Fibroblast of skin of back (primary cell): ENCODE measurements at regions not wholly inside any gene's neighbourhood (a gene's known extent, or its start where the extent isn't known, plus 50 kb on each side); places are given as distances from the start of the nearest gene placed in this dataset.

Experiments
- DNase-seq: peaks from one replicate; pipeline ENCODE4 v3.0.0-alpha.2; 2013

DNA sequence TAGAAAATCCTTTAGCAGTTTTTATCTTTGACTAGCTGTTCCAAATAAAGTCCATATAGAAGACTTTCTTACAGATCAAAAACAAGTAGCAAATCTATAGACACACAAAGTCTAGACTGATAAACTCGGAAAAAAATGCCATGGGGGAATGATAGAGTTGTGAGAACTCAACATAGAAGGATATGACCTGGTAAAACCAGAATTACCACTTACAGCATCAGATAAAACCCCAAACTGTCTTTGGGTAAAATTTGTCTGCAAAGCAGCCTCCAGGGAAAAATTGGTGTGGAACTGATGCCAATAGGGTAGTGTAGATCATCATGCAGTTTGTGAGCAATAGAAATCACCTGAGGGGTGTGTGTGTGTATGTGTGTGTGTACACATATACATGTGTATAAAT lies 579.1 kb downstream of the SPOCK3 start:
- DNase-seq: no peak

DNA sequence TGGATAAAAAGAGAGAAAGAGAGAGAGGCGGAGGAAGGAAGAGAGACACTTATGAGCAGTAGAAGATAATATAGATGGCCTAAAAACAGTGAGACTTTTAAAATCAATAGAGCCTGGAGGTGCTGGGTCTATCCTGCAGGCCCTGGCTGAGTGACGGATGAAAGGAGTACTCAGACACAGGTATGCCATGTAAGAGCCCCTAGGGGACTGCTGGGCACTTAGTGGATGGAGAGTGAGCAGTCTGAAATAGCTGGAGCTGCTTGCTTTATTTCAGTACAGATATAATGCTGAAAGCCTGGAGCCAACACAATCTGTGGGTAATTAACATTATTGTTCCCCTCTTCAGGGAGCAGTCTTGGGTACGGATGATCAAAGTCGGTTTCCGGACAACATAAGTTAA lies 578.6 kb downstream of the SPOCK3 start:
- DNase-seq: no peak

DNA sequence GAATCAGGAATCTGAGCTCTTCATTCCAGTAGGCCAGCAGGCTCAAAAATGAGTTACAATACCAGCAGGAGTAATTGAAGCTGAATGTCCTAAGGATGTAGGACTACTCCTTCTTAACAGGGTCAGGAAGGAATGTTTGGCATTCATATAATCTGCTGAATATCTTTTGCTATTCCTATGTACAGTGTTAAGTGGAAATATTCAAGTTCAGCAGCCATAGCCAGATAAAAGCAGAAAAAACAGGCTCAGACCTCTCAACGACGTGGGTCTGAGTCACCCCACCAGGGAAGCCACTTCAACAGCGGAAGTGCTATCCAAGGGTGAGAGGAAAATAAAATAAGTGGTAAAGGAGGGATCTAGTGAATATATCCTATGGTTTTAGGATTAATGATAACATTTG lies 577.0 kb downstream of the SPOCK3 start:
- DNase-seq: peak; percentile 74

- DNase-seq: no peak
Observed at GRCh38 chr4:166658585-166658984, 575.7 kb downstream of the SPOCK3 start.

DNA sequence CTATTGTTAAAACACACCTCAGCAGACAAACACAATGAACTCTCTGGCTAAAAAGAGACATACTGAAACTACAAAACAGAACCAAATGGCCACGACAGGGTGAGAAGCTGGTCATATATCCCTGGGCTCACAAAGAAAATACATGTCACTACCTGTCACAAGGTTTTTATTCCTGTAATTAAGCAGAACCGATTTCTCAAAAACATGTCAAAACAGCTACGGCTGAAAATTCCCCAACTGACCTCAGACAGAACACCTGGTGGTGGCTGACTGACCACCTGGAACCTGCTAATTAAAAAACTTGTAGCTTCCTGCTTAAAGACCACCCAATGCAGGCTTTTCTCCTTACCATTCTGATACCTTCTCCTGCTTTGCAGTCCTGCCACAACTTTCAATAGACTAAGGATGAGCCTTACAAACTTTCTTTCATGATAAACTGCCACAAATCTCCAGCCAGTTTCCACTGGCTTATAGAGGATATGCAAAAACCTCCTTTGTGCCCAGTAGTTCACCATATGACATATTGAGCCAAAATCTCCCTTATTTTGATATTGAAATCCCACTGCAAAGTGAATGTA lies 571.9 kb downstream of the SPOCK3 start:
- DNase-seq: no peak

- DNase-seq: no peak
Observed at GRCh38 chr4:166670341-166670740, 564.0 kb downstream of the SPOCK3 start.

GRCh38 chr4:166673911-166674310 lies 560.4 kb downstream of the SPOCK3 start:
- DNase-seq: no peak

DNA sequence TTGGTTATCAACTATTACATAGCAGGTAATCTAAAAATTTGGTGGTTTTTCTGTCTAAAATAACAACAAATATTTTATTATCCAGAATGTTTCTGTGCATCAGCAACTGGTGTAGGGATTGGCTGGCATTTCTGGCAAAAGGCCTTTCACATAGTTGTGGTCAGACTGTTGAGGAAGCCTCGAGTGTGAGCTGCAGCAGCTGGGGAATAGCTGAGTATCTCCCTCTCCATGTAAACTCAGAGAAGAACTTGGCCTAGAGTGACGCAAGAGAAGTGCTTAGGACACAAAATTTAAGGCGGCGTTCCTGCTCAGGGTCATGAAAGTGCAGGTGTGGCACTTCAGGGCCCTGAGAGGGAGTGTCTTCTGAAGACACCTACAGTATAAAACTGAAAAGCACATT lies 558.9 kb downstream of the SPOCK3 start:
- DNase-seq: peak; percentile 76

- DNase-seq: no peak
Observed at GRCh38 chr4:166680796-166681195, 553.5 kb downstream of the SPOCK3 start.

- no peak for DNase-seq
Observed at GRCh38 chr4:166682200-166682599, 552.1 kb downstream of the SPOCK3 start.
